ENCODE measurements at regions not wholly inside any gene's neighbourhood (a gene's known extent, or its start where the extent isn't known, plus 50 kb on each side); places are given as distances from the start of the nearest gene placed in this dataset.

- TF ChIP-seq CTCF (IDR thresholded peaks at IDR 0.05; ENCODE audit: poor library complexity, severe bottlenecking) (no peak), EP300 (conservative IDR thresholded peaks at IDR 0.05; ENCODE audit: poor library complexity, severe bottlenecking) (no peak), TAF1 (IDR thresholded peaks at IDR 0.05; ENCODE audit: low read depth) (no peak), POLR2AphosphoS5 (IDR thresholded peaks at IDR 0.05) (no peak), REST (IDR thresholded peaks at IDR 0.05; ENCODE audit: borderline replicate concordance) (no peak), SMC3 (conservative IDR thresholded peaks at IDR 0.05; ENCODE audit: poor library complexity) (no peak), EZH2 (IDR thresholded peaks at IDR 0.05; ENCODE audit: borderline replicate concordance, insufficient read depth, low read length, poor library complexity, severe bottlenecking) (no peak), RAD21 (conservative IDR thresholded peaks at IDR 0.05) (no peak), MXI1 (conservative IDR thresholded peaks at IDR 0.05; ENCODE audit: poor library complexity, severe bottlenecking) (no peak)
Observed at GRCh38 chr15:35752134-35752466, 206.1 kb upstream of the DPH6 start.

Measured in neural cell (in vitro differentiated cells).